PC-9 (cell line): ENCODE measurements at regions not wholly inside any gene's neighbourhood (a gene's known extent, or its start where the extent isn't known, plus 50 kb on each side); places are given as distances from the start of the nearest gene placed in this dataset.

ENCODE experiments used
- BruUV-seq: library from RNA; stranded (reverse); fragments of 400-500 nt; replicated peaks from 2 replicates; lab custom pipeline; 2021; lab: Mats Ljungman, UMichigan
- CTCF ChIA-PET: fragments of 300-600 bp; sonication (Branson Sonifier 250); formaldehyde crosslinking; loops from one replicate; lab custom pipeline; 2022; ENCODE audit warnings: antibody characterized with exemption; lab: Charles Lee
- POLR2A ChIA-PET: fragments of 300-600 bp; sonication (Branson Sonifier 250); formaldehyde crosslinking; loops from one replicate; lab custom pipeline; 2022; ENCODE audit warnings: antibody characterized with exemption; ENCODE audit not compliant: unreplicated experiment; lab: Charles Lee
- DNase-seq, 2 experiments: peaks; one replicate each; pipeline versions ENCODE4 v3.0.0 to v3.0.0-alpha.2; 2015 to 2022; ENCODE audit warnings: mixed read lengths in 1 of 2
- H2AFZ ChIP-seq: fragments of 200-600 bp; sonication (generic); 2 replicates; pipeline ENCODE4 v1.8.1; 2017; ENCODE audit warnings: antibody characterized with exemption
- H3F3A ChIP-seq: fragments of 200-600 bp; sonication (generic); 2 replicates; pipeline ENCODE4 v1.8.1; 2017; ENCODE audit warnings: antibody characterized with exemption, mild to moderate bottlenecking, low read depth; ENCODE audit not compliant: insufficient read depth
- H3K27ac ChIP-seq: fragments of 200-600 bp; sonication (generic); 2 replicates; pipeline ENCODE4 v1.6.1; 2016; ENCODE audit warnings: mixed run types
- H3K27me3 ChIP-seq: fragments of 200-600 bp; sonication (generic); 2 replicates; pipeline ENCODE4 v1.6.1; 2016; ENCODE audit warnings: low read depth, mixed run types; ENCODE audit not compliant: insufficient read depth
- H3K36me3 ChIP-seq: fragments of 200-600 bp; sonication (generic); 2 replicates; pipeline ENCODE4 v1.6.1; 2016; ENCODE audit warnings: low read depth, mixed run types
- H3K4me1 ChIP-seq: fragments of 200-600 bp; sonication (generic); replicated peaks from 2 replicates; pipeline ENCODE4 v1.6.1; 2016; ENCODE audit warnings: mixed run types; ENCODE audit not compliant: insufficient read depth
- H3K4me2 ChIP-seq: fragments of 200-600 bp; sonication (generic); 2 replicates; pipeline ENCODE4 v1.6.1; 2017; ENCODE audit warnings: mixed run types
- H3K4me3 ChIP-seq: fragments of 200-600 bp; sonication (generic); 2 replicates; pipeline ENCODE4 v1.6.1; 2016; ENCODE audit warnings: mixed run types
- H3K79me2 ChIP-seq: fragments of 200-600 bp; sonication (generic); 2 replicates; pipeline ENCODE4 v1.6.1; 2017; ENCODE audit warnings: low read depth, mixed run types
- H3K9me2 ChIP-seq: fragments of 200-600 bp; sonication (generic); 2 replicates; pipeline ENCODE4 v1.8.1; 2017; ENCODE audit warnings: mild to moderate bottlenecking; ENCODE audit not compliant: insufficient read depth
- H3K9me3 ChIP-seq: fragments of 200-600 bp; sonication (generic); 2 replicates; pipeline ENCODE4 v1.8.1; 2016; ENCODE audit warnings: low read depth; ENCODE audit not compliant: insufficient read depth
- H4K20me1 ChIP-seq: fragments of 200-600 bp; sonication (generic); 2 replicates; pipeline ENCODE4 v1.8.1; 2017; ENCODE audit not compliant: insufficient read depth
- CTCF ChIP-seq: fragments of 200-600 bp; sonication (generic); conservative IDR thresholded peaks from 2 replicates; pipeline ENCODE4 v1.6.1; 2017; ENCODE audit warnings: mixed run types, antibody characterized with exemption, mild to moderate bottlenecking, moderate library complexity
- EZH2 ChIP-seq: fragments of 200-600 bp; sonication (generic); IDR thresholded peaks from 2 replicates; pipeline ENCODE4 v1.8.0; 2017; ENCODE audit warnings: antibody characterized with exemption, low read depth
- intact Hi-C: fragments of 100-400 bp; cut with micrococcal nuclease; formaldehyde crosslinking; loops from one replicate; pipeline ENCODE4 v1.10.0; 2022; ENCODE audit not compliant: unreplicated experiment

- POLR2A ChIA-PET: no interaction called here
- no peak overlapping the region for H2AFZ ChIP-seq
- H3K9me2 ChIP-seq: no peaks in the 10 kb centered on the region
Observed at GRCh38 chr10:1903982-1904381, 166.7 kb upstream of the ADARB2 start.

GRCh38 chr10:1896153-1896552, 158.8 kb upstream of the ADARB2 start:
- no peaks in the 10 kb centered on the region for H3K4me1 ChIP-seq

More at GRCh38 chr10:1903982-1904381, 166.7 kb upstream of the ADARB2 start:
- no peak overlapping the region for H3K27ac ChIP-seq
- H4K20me1 ChIP-seq: no peaks in the 10 kb centered on the region
- no peak overlapping the region for H3K4me3 ChIP-seq
- no peaks in the 10 kb centered on the region for H3F3A ChIP-seq
- H3K4me2 ChIP-seq: no peak overlapping the region
- H3K27me3 ChIP-seq: no peaks in the 10 kb centered on the region
- no peak for TF ChIP-seq CTCF
- no peak for TF ChIP-seq EZH2
- CTCF ChIA-PET: no interaction called here
- intact Hi-C loops: no loop called here
- BruUV-seq: no TSS peak
- H3K9me3 ChIP-seq: no peaks in the 10 kb centered on the region
- no peaks in the 10 kb centered on the region for H3K4me1 ChIP-seq
- H3K36me3 ChIP-seq: no peaks in the 10 kb centered on the region
- no peaks in the 10 kb centered on the region for H3K79me2 ChIP-seq
- no peak for DNase-seq

GRCh38 chr10:1895691-1896090, 158.4 kb upstream of the ADARB2 start:
- no peaks in the 10 kb centered on the region for H3K36me3 ChIP-seq
- H3K4me3 ChIP-seq: no peak overlapping the region
- H3K9me2 ChIP-seq: no peaks in the 10 kb centered on the region
- no peak overlapping the region for H3K4me2 ChIP-seq
- POLR2A ChIA-PET: no interaction called here
- H2AFZ ChIP-seq: no peak overlapping the region
- no peaks in the 10 kb centered on the region for H3F3A ChIP-seq
- H4K20me1 ChIP-seq: no peaks in the 10 kb centered on the region
- intact Hi-C loops: no loop called here
- no peak overlapping the region for H3K27ac ChIP-seq
- H3K79me2 ChIP-seq: no peaks in the 10 kb centered on the region
- DNase-seq: no peak
- no peaks in the 10 kb centered on the region for H3K9me3 ChIP-seq
- BruUV-seq: no TSS peak
- H3K4me1 ChIP-seq: no peaks in the 10 kb centered on the region
- CTCF ChIA-PET: no interaction called here
- TF ChIP-seq CTCF (no peak), EZH2 (no peak)
- H3K27me3 ChIP-seq: peaks cover 5% of the 10 kb centered on the region; the same call in 1 of the 2 replicates

More at GRCh38 chr10:1896153-1896552, 158.8 kb upstream of the ADARB2 start:
- POLR2A ChIA-PET: no interaction called here
- Histone ChIP-seq H3K4me2 (no peak overlapping the region), H4K20me1 (no peaks in the 10 kb centered on the region), H3K36me3 (no peaks in the 10 kb centered on the region), H3K27me3 (peaks cover 5% of the 10 kb centered on the region; the same call in 1 of the 2 replicates), H3K9me3 (no peaks in the 10 kb centered on the region), H3K4me3 (no peak overlapping the region), H3F3A (no peaks in the 10 kb centered on the region), H2AFZ (no peak overlapping the region), H3K9me2 (no peaks in the 10 kb centered on the region), H3K27ac (no peak overlapping the region), H3K79me2 (no peaks in the 10 kb centered on the region)
- DNase-seq: no peak
- no TSS peak for BruUV-seq
- no peak for TF ChIP-seq CTCF
- no peak for TF ChIP-seq EZH2
- CTCF ChIA-PET: no interaction called here
- intact Hi-C loops: no loop called here
